ENCODE measurements at regions not wholly inside any gene's neighbourhood (a gene's known extent, or its start where the extent isn't known, plus 50 kb on each side); places are given as distances from the start of the nearest gene placed in this dataset.
A peak's percentile ranks its signal among the peaks of the same experiment; 100 is the strongest.

- no peak for DNase-seq
Measured at GRCh38 chr10:130230036-130230435, 93.8 kb downstream of the GLRX3 start.

GRCh38 chr10:130230611-130231010, 94.4 kb downstream of the GLRX3 start:
- no peak for DNase-seq

DNA sequence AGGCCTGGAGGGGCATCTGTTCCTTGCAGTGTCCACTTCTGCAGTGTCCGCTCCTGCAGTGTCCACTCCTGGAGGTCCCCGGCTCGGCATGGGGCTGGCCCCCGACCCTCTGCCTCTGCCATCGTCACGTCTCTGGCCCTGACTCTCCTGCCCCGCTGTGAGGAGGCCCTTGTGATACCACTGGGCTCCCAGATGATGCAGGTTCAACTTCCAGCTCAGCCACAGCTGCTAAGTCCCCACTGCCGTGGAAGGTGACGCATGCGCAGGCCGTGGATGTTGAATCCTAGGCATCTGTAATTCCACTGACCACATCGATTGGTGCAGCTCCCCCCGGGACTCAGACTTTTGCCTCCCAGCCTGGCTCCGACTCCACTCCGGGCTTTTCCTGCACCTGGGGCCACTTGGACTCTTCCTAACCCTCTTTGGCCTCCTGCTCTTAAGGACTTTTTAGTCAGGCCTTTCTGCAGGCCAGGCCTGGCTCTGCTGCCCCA, 95.1 kb downstream of the GLRX3 start:
- no peak for DNase-seq

DNA sequence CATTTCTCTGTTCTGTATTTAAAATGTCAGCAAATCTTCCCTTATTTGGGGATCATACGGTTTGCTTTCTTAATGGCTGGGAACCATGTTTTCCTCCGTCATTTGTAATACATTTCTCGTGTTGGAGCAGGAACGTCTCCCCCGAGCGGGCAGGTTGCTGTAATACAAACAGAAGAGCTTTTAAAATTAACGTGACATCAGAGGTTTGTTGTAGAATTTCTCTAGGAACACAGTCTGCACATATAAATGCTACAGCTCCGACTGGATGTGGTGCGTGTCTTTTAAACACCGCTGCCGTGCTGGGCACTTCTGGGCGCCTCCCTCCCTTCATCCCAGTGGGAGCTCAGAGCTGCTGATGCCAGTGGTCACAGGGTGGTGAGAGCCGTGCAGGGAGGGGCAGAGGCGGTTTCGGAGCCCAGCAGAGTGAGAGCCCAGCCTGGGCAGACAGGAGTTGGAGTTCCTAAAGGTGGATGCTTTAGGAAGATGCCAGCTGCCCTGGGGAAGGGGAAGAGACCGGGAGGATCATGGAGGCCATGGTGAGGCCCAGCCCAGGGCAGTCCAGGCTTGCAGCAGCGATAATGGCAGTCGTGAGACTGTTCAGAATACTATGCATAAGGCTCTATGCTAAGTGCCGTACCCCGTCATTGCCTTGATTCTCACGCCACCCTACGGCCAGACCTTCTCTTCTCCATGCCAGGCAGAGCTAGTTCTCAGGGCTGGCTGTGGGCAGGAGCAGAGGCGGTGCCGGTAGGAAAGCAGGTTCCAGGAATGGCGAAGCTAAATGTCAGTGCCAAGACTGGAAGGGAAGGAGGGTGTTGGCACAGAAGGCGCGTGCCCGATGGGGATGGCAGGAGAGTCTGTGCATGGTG, 96.2 kb downstream of the GLRX3 start:
- no peak for DNase-seq

DNA sequence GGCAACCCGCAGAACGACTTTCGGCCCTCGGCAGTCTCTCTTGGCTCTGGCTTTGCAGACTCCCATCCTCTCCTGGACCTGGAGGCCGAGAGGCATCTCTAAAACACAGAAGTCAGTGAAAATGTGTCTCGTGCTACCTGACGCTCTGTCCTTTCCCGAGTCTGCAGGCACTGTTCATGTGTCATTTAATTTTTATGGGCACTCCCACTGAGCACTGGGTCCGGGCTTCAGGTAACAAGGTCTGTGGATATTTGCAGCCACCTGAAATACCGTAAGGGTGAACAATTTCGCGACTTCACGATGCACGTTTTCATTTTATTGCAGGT, 96.8 kb downstream of the GLRX3 start:
- DNase-seq, result no peak

- no peak for DNase-seq
Measured at GRCh38 chr10:130233426-130233825, 97.2 kb downstream of the GLRX3 start.

GRCh38 chr10:130234171-130234965, 98.2 kb downstream of the GLRX3 start:
- no peak for DNase-seq

DNA sequence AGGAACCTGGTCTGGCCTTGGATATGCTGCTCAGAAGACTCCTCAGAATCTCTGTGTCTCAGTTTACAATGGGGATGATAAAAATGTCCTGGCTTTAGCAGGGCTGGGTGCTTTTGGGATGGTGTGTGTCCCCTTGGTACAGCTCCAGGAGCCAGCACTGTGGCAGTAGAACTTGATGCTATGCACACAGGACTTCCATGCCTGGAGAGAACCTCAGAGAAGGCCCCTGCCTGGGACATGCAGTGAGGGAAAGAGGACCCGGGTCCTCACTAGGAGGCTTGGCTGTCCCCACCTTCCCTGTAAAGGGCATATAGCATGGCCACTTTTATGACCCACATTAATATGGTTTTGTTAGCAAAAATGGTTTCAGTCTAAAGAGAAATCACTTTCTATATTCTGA, 100.5 kb downstream of the GLRX3 start:
- DNase-seq, result no peak

DNA sequence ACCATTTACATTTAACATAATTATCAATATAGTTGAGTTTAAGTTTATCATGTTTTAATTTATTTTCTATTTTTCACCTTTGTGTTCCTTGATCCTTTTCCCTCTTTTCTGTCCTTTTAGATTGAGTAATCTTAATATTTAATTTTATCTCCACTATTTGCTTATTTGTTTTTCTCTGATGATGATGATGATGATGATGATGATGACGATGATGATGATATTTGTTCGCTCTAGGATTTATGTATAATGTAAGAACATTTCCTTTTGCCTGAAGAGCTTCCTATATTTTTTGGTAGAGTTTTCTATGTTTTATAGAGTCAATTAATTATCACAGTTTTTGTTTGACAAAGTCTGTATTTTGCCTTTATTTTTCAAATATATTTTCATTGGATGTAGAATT, 104.2 kb downstream of the GLRX3 start:
- DNase-seq, result no peak

DNA sequence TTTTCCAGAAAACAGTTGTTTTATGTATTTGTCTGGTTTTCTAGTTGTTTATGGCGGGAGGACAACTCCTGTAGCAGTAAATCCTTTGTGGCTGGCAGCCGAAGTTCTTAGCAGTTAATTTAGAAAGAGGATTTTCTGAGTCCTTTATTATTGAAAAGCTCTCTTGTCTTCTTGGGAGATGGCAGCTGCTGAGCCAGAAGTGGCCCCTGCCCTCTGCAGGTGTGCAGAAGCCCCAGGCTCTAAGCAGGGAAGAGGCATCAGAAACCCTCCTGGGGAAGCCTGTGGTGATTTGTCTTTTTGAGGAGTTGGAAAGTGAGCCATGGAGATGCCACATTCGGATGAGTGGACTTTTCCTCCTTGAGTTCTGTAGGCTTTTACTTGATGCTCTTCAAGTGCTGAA, 106.3 kb downstream of the GLRX3 start:
- DNase-seq, result no peak

- DNase-seq, result no peak
Measured at GRCh38 chr10:130243015-130243414, 106.8 kb downstream of the GLRX3 start.

DNA sequence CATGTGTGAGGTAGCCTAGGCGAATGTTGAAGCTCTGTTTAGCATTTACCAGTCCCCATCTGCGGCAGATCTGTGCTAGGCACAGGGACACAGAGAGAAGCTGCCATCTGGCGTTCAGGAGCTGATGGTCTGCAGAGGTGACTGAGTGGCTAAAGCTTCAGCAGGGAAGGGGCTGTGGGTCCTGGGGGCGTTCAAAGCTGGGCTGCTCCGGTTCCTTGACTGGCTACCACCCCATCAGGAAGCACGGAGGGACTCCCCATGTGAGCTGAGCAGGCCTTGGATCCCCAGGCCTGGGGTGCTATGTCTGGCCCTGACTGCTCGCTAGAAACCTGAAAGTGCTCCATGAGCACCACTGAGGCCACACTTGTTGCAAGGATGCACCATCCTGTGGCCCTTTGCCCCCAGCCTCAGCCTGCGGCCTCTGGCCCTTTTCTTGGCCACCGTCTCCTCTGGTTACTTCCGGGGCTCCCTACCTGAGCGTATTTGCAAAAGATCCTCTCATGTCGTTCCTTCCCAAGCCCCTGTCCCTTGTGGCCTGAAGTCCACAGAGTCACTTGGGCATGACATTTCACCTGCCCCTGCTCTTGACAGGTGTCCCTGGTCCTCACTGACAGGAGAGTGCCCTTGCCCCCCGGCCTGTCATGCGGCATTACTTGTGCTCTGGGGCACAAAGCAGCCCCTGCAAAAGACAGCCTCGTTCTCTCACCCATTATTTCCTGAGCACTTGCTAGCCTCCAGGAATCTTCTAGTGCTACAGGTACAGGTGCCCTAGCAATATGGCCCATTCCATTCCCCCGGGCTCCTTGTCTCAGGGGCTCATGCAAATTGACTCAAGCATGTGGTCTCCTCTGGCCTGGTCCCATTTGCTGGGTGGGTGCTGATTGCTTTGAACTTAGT, 108.1 kb downstream of the GLRX3 start:
- no peak for DNase-seq

DNA sequence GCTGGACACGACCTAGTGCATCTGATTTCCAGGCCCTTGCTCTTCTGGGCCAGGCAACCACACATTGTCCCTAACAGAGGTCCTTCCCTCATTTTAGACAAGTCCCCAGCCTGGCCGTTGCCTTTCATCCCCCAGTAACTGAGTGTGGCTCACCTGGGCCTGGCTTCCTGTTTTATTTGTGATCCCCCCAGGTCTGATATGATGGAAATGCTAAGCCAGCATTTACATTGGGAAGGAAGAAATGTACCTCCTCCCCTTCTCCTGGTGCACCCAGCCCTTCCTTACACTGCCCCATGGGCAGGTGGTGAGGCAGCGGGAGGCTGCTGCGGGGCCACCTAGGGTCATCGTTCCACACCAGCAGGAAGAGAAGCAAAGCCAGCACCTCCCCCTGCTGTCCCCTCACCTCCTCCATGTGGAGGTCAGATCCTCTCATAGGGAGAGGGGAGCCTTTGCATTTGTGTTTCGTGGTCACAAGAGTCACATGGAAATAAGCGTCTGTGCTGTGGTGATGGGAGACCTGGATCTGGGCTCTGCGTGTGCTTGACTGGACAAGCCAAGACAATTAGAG, 108.8 kb downstream of the GLRX3 start:
- DNase-seq, result no peak

GRCh38 chr10:130246113-130246512, 109.9 kb downstream of the GLRX3 start:
- DNase-seq, result no peak

GRCh38 chr10:130250127-130250526, 113.9 kb downstream of the GLRX3 start:
- no peak for DNase-seq

GRCh38 chr10:130251766-130252165, 115.6 kb downstream of the GLRX3 start:
- DNase-seq, result no peak

GRCh38 chr10:130254243-130254642, 118.1 kb downstream of the GLRX3 start:
- no peak for DNase-seq

DNA sequence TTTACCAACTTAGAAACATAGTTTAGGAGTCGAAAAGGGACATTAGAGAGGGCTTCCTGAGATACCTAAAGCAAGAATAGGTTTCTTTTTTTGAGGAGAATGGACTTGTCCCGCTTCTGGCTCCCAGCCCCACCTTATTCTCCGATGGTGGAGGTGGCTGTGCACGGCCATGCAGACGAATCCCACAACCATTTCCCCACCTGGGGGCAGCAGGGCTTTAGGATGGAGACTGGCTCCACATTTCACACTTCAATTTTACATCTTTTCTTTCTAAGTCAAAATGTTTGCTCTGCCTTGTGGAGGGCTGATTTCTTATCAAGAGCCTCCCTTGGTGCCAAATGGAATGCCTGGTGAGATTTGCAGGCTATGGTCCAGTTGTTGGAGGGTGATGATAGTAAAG, 118.5 kb downstream of the GLRX3 start:
- peak; percentile 2 for DNase-seq

DNA sequence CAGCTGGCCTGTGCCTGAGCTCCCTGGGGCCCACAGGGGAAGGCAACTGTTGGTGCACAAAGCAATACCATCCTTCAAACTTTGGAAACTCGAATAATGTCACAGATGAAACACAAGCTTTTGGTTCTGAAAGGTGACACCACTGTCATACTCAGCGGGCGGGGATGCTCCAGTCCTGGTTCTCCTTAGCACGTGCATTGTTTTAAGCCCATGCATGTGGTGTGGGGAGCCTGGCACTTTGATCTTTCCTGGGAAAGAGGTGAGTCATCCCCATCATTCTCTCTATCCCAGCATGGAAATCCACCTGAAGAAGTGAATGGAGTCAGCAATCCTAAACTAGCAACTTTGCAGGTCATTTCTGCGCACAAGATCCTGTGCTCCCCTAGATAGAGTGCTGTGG, 119.6 kb downstream of the GLRX3 start:
- no peak for DNase-seq

- DNase-seq, result no peak
Measured at GRCh38 chr10:130257897-130258296, 121.7 kb downstream of the GLRX3 start.

GRCh38 chr10:130259380-130259779, 123.2 kb downstream of the GLRX3 start:
- no peak for DNase-seq

DNA sequence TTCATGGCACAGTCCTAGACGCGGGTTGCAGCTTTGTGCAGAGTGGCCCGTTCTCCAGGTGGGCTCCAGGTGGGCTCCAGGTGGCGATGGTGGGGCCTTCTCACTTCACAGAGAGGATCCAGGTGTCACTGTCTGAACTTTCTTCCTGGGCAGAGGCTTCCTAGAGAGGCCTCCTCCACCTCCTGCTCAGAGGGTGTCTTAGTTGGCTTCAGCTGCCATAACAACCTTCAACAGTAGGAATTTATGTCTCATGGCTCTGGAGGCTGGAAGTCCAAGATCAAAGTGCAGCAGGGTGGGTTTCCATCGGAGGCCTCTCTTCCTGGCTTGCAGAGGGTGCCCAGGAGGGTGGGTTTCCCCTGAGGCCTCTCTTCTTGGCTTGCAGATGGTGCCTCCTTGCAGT, 125.1 kb downstream of the GLRX3 start:
- DNase-seq, result no peak

GRCh38 chr10:130261766-130262165, 125.6 kb downstream of the GLRX3 start:
- no peak for DNase-seq

Data from NCI-H2171 treated with DMSO at 0.1 percent for 48 hours (cell line).